ENCODE measurements at regions not wholly inside any gene's neighbourhood (a gene's known extent, or its start where the extent isn't known, plus 50 kb on each side); places are given as distances from the start of the nearest gene placed in this dataset. TPM values are rescaled to one million over a fixed set of nuclear protein-coding genes. Genes with fewer than 3 reads are reported as not detected.

DNA sequence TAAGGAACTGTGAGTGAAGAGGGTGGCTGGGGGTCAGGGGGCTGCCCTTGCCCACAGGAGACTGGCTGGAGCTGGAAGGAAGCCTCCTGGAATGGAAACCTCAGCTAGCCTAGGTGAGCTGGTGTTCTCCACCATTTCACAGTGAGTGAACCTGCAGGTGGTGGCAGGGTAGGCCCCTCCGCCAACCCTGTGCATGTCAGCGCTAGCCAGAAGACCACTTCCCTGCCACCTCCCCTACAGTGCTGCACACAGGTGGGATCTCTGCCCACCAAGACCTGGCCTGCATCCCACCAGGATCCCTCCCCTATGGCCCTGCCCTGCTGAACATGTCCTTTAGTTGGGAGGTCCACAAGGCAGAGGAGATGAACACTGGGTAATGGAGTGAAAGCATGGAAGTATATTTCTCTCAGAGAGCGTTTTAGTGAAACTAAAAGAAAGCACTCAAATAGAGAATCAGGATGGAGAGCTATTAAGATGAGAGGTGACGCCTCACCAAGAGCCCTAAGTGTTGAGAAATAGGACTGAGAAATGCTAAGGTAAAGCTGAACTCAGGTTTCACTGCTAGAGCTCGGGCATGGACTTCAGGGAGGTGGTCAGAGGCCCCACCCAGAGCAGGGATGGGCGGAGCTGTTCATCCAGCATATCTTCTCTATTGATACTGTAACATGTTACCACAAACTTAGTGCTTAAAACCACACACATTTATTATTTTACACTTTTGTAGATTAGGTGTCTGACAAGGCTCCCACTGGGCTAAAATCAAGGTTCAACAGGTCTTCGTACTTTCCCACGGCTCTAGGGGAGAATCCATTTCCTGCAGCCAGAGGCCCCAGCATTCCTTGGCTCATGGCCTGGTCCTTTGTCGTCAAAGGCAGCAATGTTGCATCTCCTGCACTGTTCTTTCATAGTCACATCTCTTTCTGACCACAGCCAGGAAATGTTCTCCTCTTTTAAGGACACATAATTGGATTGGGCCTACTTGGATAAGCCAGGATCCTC is 83.2 kb downstream of the DIRAS2 start (continued):
- TF ChIP-seq, protein P1, sequence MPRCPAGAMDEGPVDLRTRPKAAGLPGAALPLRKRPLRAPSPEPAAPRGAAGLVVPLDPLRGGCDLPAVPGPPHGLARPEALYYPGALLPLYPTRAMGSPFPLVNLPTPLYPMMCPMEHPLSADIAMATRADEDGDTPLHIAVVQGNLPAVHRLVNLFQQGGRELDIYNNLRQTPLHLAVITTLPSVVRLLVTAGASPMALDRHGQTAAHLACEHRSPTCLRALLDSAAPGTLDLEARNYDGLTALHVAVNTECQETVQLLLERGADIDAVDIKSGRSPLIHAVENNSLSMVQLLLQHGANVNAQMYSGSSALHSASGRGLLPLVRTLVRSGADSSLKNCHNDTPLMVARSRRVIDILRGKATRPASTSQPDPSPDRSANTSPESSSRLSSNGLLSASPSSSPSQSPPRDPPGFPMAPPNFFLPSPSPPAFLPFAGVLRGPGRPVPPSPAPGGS (IDR thresholded peaks at IDR 0.05; ENCODE audit: borderline replicate concordance, insufficient read depth, low read depth, low read length, poor library complexity, severe bottlenecking), result no peak
- TF ChIP-seq DPF2 (IDR thresholded peaks at IDR 0.05), result no peak

Small RNAs in the stretch of these regions (microRNA-seq; reads per million reads assigned to microRNA genes)
- not detected for gene MIR4290

Small RNAs in the stretch of these regions (small RNA-seq; reads per million reads assigned to genes)
- gene AL161629.2, result not detected
- not detected for gene MIR4290
